Glutamatergic neuron (in vitro differentiated cells): ENCODE measurements at regions not wholly inside any gene's neighbourhood (a gene's known extent, or its start where the extent isn't known, plus 50 kb on each side); places are given as distances from the start of the nearest gene placed in this dataset.

Source experiments
- DNase-seq: peaks from one replicate; pipeline ENCODE4 v3.0.0; 2022
- H3K27ac Mint-ChIP-seq: one replicate; pipeline ENCODE4 v1.8.0; 2020; ENCODE audit warnings: mild to moderate bottlenecking, mixed read lengths, inconsistent platforms; ENCODE audit not compliant: unreplicated experiment
- H3K27me3 Mint-ChIP-seq: one replicate; pipeline ENCODE4 v1.8.0; 2020; ENCODE audit warnings: mild to moderate bottlenecking, moderate library complexity, mixed read lengths, inconsistent platforms; ENCODE audit not compliant: unreplicated experiment
- H3K36me3 Mint-ChIP-seq: one replicate; pipeline ENCODE4 v1.8.0; 2020; ENCODE audit warnings: mild to moderate bottlenecking, mixed read lengths, inconsistent platforms; ENCODE audit not compliant: unreplicated experiment
- H3K4me1 Mint-ChIP-seq: one replicate; pipeline ENCODE4 v1.8.0; 2020; ENCODE audit warnings: mild to moderate bottlenecking, low read depth, mixed read lengths, inconsistent platforms; ENCODE audit not compliant: unreplicated experiment
- H3K4me3 Mint-ChIP-seq: one replicate; pipeline ENCODE4 v1.8.0; 2020; ENCODE audit warnings: mild to moderate bottlenecking, mixed read lengths, inconsistent platforms; ENCODE audit not compliant: unreplicated experiment
- H3K9me3 Mint-ChIP-seq: one replicate; pipeline ENCODE4 v1.8.0; 2020; ENCODE audit warnings: mild to moderate bottlenecking, moderate library complexity, mixed read lengths, inconsistent platforms; ENCODE audit not compliant: unreplicated experiment
- CTCF ChIP-seq: fragments of 200-600 bp; sonication (generic); IDR thresholded peaks from one replicate; pipeline ENCODE4 v1.5.0; 2021; ENCODE audit not compliant: partially characterized antibody, unreplicated experiment

- no peak for DNase-seq
- Mint-ChIP-seq H3K27ac (no peak overlapping the region), H3K36me3 (no peaks in the 10 kb centered on the region), H3K4me1 (peaks cover 5% of the 10 kb centered on the region), H3K4me3 (no peak overlapping the region), H3K27me3 (peaks cover 2% of the 10 kb centered on the region), H3K9me3 (no peaks in the 10 kb centered on the region)
- no peak for TF ChIP-seq CTCF
Measured at GRCh38 chr7:85320699-85321476, 134.0 kb upstream of the SEMA3D start.

GRCh38 chr7:85316489-85316888 lies 129.6 kb upstream of the SEMA3D start:
- Mint-ChIP-seq H3K4me1 (peaks cover 5% of the 10 kb centered on the region), H3K27me3 (no peaks in the 10 kb centered on the region), H3K4me3 (no peak overlapping the region), H3K9me3 (no peaks in the 10 kb centered on the region), H3K27ac (no peak overlapping the region), H3K36me3 (no peaks in the 10 kb centered on the region)
- no peak for TF ChIP-seq CTCF
- DNase-seq, result no peak

DNA sequence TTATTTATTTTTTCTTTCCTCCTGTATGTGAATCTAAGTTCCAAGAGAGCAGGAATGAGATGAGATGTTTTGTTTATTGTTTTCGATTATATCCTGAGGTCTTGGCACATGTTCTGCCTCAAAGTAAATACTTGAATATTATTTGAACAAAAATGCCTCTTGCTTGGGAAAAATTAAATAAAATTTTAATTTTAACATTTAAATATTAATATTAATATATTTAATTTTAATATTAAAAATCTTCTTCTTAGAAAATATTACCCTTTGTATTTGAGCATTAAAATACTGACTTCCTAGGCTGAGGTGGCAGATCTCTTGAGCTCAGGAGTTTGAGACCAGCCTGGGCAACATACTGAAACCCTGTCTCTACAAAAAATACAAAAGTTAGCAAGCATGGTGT lies 123.4 kb upstream of the SEMA3D start:
- H3K27me3 Mint-ChIP-seq, result no peaks in the 10 kb centered on the region
- no peak for DNase-seq
- no peaks in the 10 kb centered on the region for H3K36me3 Mint-ChIP-seq
- no peak for TF ChIP-seq CTCF
- no peaks in the 10 kb centered on the region for H3K4me1 Mint-ChIP-seq
- H3K27ac Mint-ChIP-seq, result no peak overlapping the region
- H3K9me3 Mint-ChIP-seq, result no peaks in the 10 kb centered on the region
- no peak overlapping the region for H3K4me3 Mint-ChIP-seq

GRCh38 chr7:85306115-85306514 lies 119.3 kb upstream of the SEMA3D start:
- no peak overlapping the region for H3K4me3 Mint-ChIP-seq
- H3K4me1 Mint-ChIP-seq, result no peaks in the 10 kb centered on the region
- H3K36me3 Mint-ChIP-seq, result no peaks in the 10 kb centered on the region
- no peak overlapping the region for H3K27ac Mint-ChIP-seq
- DNase-seq, result no peak
- no peaks in the 10 kb centered on the region for H3K27me3 Mint-ChIP-seq
- H3K9me3 Mint-ChIP-seq, result no peaks in the 10 kb centered on the region
- TF ChIP-seq CTCF, result no peak

DNA sequence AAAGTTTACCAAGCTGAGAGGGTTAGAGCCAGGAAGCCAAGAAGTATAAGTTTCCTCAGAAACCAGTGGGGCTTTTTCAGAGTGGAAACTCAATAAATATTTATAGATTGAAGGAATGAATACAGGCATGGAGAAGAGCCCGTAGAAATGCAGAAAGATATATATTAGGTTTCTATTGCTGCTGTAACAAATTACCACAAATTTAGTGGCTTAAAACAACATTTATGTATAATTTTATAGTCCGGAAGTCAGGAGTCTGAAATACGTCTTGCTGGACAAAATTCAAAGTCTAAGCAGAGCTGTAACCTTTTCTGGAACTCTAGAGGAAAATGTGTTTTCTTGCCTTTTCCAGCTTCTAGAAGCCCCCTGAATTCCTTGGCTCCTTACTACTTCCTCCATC lies 107.3 kb upstream of the SEMA3D start:
- no peak for DNase-seq
- Mint-ChIP-seq H3K27ac (no peak overlapping the region), H3K9me3 (no peaks in the 10 kb centered on the region), H3K4me3 (no peak overlapping the region), H3K27me3 (no peaks in the 10 kb centered on the region), H3K4me1 (peaks cover 7% of the 10 kb centered on the region), H3K36me3 (no peaks in the 10 kb centered on the region)
- TF ChIP-seq CTCF, result no peak
